Kasumi-1 (cell line): ENCODE measurements at regions not wholly inside any gene's neighbourhood (a gene's known extent, or its start where the extent isn't known, plus 50 kb on each side); places are given as distances from the start of the nearest gene placed in this dataset.
"Not testable (repeated sequence)": the region's sequence is repeated elsewhere in the genome, so short reads cannot be mapped to it uniquely, and the experiment has no call there.

Experiments
- DNase-seq, 2 experiments: peaks; one replicate each; lab custom pipeline; 2025; lab: John Stamatoyannopoulos, UW

- DNase-seq = no peak
Measured at GRCh38 chr6:159400826-159401225, 231.6 kb downstream of the FNDC1 start.

- no peak for DNase-seq
Measured at GRCh38 chr6:159399751-159400221, 230.6 kb downstream of the FNDC1 start.

GRCh38 chr6:159398633-159399032 is 229.4 kb downstream of the FNDC1 start:
- DNase-seq = no peak

- no peak for DNase-seq
Measured at GRCh38 chr6:159397753-159398152, 228.6 kb downstream of the FNDC1 start.

GRCh38 chr6:159395609-159396008 is 226.4 kb downstream of the FNDC1 start:
- no peak for DNase-seq

- DNase-seq = not testable (repeated sequence)
Measured at GRCh38 chr6:159392695-159393094, 223.5 kb downstream of the FNDC1 start.

- DNase-seq = no peak
Measured at GRCh38 chr6:159390381-159390780, 221.2 kb downstream of the FNDC1 start.

GRCh38 chr6:159389695-159390094 is 220.5 kb downstream of the FNDC1 start:
- DNase-seq = no peak

- DNase-seq = no peak
Measured at GRCh38 chr6:159380114-159380513, 210.9 kb downstream of the FNDC1 start.

GRCh38 chr6:159378411-159379328 is 209.5 kb downstream of the FNDC1 start:
- no peak for DNase-seq

GRCh38 chr6:159376516-159377158 is 207.4 kb downstream of the FNDC1 start:
- DNase-seq = no peak

GRCh38 chr6:159375014-159375413 is 205.8 kb downstream of the FNDC1 start:
- no peak for DNase-seq

GRCh38 chr6:159373670-159374069 is 204.5 kb downstream of the FNDC1 start:
- no peak for DNase-seq

GRCh38 chr6:159372333-159372732 is 203.1 kb downstream of the FNDC1 start:
- no peak for DNase-seq

- no peak for DNase-seq
Measured at GRCh38 chr6:159360306-159360705, 191.1 kb downstream of the FNDC1 start.

GRCh38 chr6:159359581-159360297 is 190.5 kb downstream of the FNDC1 start:
- DNase-seq = no peak

- no peak for DNase-seq
Measured at GRCh38 chr6:159358562-159358961, 189.4 kb downstream of the FNDC1 start.

GRCh38 chr6:159357211-159357915 is 188.2 kb downstream of the FNDC1 start:
- DNase-seq = no peak

- no peak for DNase-seq
Measured at GRCh38 chr6:159353193-159353592, 184.0 kb downstream of the FNDC1 start.

- no peak for DNase-seq
Measured at GRCh38 chr6:159351707-159352106, 182.5 kb downstream of the FNDC1 start.

GRCh38 chr6:159349915-159350314 is 180.7 kb downstream of the FNDC1 start:
- no peak for DNase-seq

- no peak for DNase-seq
Measured at GRCh38 chr6:159343709-159344108, 174.5 kb downstream of the FNDC1 start.
